Panc1 (cell line): ENCODE measurements at regions not wholly inside any gene's neighbourhood (a gene's known extent, or its start where the extent isn't known, plus 50 kb on each side); places are given as distances from the start of the nearest gene placed in this dataset.

Source experiments
- ATAC-seq: fragments of 200-7000 bp; cut with Tn5 transposase; 2 replicates; pipeline ENCODE4 v1.9.1; 2020; ENCODE audit warnings: mild to moderate bottlenecking, moderate library complexity
- BruUV-seq: library from RNA; stranded (reverse); fragments of 400-500 nt; replicated peaks from 2 replicates; lab custom pipeline; 2021; lab: Mats Ljungman, UMichigan
- CTCF ChIA-PET: fragments of 300-600 bp; sonication (Branson Sonifier 250); formaldehyde crosslinking; loops from one replicate; lab custom pipeline; 2022; ENCODE audit warnings: antibody characterized with exemption; lab: Charles Lee
- POLR2A ChIA-PET: fragments of 300-600 bp; sonication (Branson Sonifier 250); formaldehyde crosslinking; loops from one replicate; lab custom pipeline; 2022; ENCODE audit warnings: antibody characterized with exemption; lab: Charles Lee
- DNase-seq: peaks from one replicate; pipeline ENCODE4 v3.0.0-alpha.2; 2010; ENCODE audit warnings: low read depth, low spot score
- H3K27ac ChIP-seq: 2 replicates; pipeline ENCODE4 v1.5.1; 2011; ENCODE audit warnings: mild to moderate bottlenecking, low read length, inconsistent platforms
- H3K27me3 ChIP-seq: fragments of 200-500 bp; sonication (Bioruptor generic); 2 replicates; pipeline ENCODE4 v1.6.0; 2014; ENCODE audit warnings: low read length, inconsistent platforms; ENCODE audit not compliant: control insufficient read depth, insufficient read depth
- H3K36me3 ChIP-seq: fragments of 200-500 bp; sonication (Bioruptor generic); 2 replicates; pipeline ENCODE4 v1.5.1; 2014; ENCODE audit warnings: inconsistent platforms, mild to moderate bottlenecking, low read length, moderate library complexity; ENCODE audit not compliant: control insufficient read depth, insufficient read depth
- H3K4me1 ChIP-seq: 2 replicates; pipeline ENCODE4 v1.5.1; 2011; ENCODE audit warnings: inconsistent platforms, mild to moderate bottlenecking, low read length, moderate library complexity; ENCODE audit not compliant: control insufficient read depth, insufficient read depth
- H3K4me3 ChIP-seq, 2 experiments: 2 replicates each; pipeline ENCODE4 v1.5.1; 2011 to 2012; ENCODE audit warnings: low read depth in 2 of 2, low read length in 2 of 2, mild to moderate bottlenecking in 2 of 2, inconsistent platforms in 1 of 2, moderate library complexity in 1 of 2
- H3K9me3 ChIP-seq: fragments of 200-500 bp; sonication (Bioruptor generic); 2 replicates; pipeline ENCODE4 v1.5.1; 2014; ENCODE audit warnings: low read depth, mild to moderate bottlenecking, inconsistent platforms, low read length, moderate library complexity; ENCODE audit not compliant: control insufficient read depth, insufficient read depth
- CTCF ChIP-seq: fragments of 450-650 bp; IDR thresholded peaks from 2 replicates; pipeline ENCODE4 v1.5.1; 2017; ENCODE audit warnings: mild to moderate bottlenecking
- POLR2AphosphoS5 ChIP-seq: IDR thresholded peaks from 2 replicates; pipeline ENCODE4 v1.6.1; 2012; ENCODE audit warnings: mild to moderate bottlenecking, low read depth, low read length, moderate library complexity
- SIN3A ChIP-seq: IDR thresholded peaks from 2 replicates; pipeline ENCODE4 v1.6.1; 2012; ENCODE audit warnings: low read depth, mild to moderate bottlenecking, low read length, moderate library complexity, borderline replicate concordance; ENCODE audit not compliant: insufficient read depth
- TCF7L2 ChIP-seq: IDR thresholded peaks from 2 replicates; pipeline ENCODE4 v1.6.1; 2011; ENCODE audit warnings: mild to moderate bottlenecking, low read depth, low read length, inconsistent platforms
- in situ Hi-C: cut with HindIII; loops from 2 replicates; pipeline ENCODE4 v1.10.0; 2016; ENCODE audit warnings: low sequenced_read_pairs, low pct_unique_long_range_greater_than_20kb
- intact Hi-C: fragments of 100-400 bp; cut with micrococcal nuclease; formaldehyde crosslinking; loops from one replicate; pipeline ENCODE4 v1.10.0; 2022; ENCODE audit not compliant: unreplicated experiment
- TF ChIP-seq, protein P1 (sequence below), 2 experiments: IDR thresholded peaks; 2 replicates each; pipeline ENCODE4 v1.6.1; 2011 to 2012; ENCODE audit warnings: low read depth in 2 of 2, control low read depth in 1 of 2, low read length in 1 of 2, mild to moderate bottlenecking in 1 of 2, moderate library complexity in 1 of 2; ENCODE audit not compliant: insufficient read depth in 1 of 2

GRCh38 chr14:62141139-62141538 lies 378.9 kb downstream of the SNAPC1 start:
- TF ChIP-seq, protein P1, sequence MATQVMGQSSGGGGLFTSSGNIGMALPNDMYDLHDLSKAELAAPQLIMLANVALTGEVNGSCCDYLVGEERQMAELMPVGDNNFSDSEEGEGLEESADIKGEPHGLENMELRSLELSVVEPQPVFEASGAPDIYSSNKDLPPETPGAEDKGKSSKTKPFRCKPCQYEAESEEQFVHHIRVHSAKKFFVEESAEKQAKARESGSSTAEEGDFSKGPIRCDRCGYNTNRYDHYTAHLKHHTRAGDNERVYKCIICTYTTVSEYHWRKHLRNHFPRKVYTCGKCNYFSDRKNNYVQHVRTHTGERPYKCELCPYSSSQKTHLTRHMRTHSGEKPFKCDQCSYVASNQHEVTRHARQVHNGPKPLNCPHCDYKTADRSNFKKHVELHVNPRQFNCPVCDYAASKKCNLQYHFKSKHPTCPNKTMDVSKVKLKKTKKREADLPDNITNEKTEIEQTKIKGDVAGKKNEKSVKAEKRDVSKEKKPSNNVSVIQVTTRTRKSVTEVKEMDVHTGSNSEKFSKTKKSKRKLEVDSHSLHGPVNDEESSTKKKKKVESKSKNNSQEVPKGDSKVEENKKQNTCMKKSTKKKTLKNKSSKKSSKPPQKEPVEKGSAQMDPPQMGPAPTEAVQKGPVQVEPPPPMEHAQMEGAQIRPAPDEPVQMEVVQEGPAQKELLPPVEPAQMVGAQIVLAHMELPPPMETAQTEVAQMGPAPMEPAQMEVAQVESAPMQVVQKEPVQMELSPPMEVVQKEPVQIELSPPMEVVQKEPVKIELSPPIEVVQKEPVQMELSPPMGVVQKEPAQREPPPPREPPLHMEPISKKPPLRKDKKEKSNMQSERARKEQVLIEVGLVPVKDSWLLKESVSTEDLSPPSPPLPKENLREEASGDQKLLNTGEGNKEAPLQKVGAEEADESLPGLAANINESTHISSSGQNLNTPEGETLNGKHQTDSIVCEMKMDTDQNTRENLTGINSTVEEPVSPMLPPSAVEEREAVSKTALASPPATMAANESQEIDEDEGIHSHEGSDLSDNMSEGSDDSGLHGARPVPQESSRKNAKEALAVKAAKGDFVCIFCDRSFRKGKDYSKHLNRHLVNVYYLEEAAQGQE (IDR thresholded peaks at IDR 0.05; ENCODE audit: insufficient read depth in 1 of 2, low read depth in 2 of 2, low read length in 1 of 2) = no peak
- TF ChIP-seq POLR2AphosphoS5 = no peak
- no peak for TF ChIP-seq SIN3A
- TF ChIP-seq TCF7L2 = no peak
- no peak for TF ChIP-seq CTCF
- H3K4me3 ChIP-seq = no peak overlapping the region
- no TSS peak for BruUV-seq
- in situ Hi-C loops = no loop called here
- H3K36me3 ChIP-seq = no peaks in the 10 kb centered on the region
- ChIA-PET POLR2A (no interaction called here), CTCF (no interaction called here)
- ATAC-seq (no peak), DNase-seq (no peak)
- H3K27ac ChIP-seq = no peak overlapping the region
- no peaks in the 10 kb centered on the region for H3K9me3 ChIP-seq
- H3K4me1 ChIP-seq = no peaks in the 10 kb centered on the region
- intact Hi-C loops = no loop called here
- no peaks in the 10 kb centered on the region for H3K27me3 ChIP-seq

GRCh38 chr14:62143245-62143644 lies 381.0 kb downstream of the SNAPC1 start:
- BruUV-seq = no TSS peak
- TF ChIP-seq, protein P1 (IDR thresholded peaks at IDR 0.05; ENCODE audit: insufficient read depth in 1 of 2, low read depth in 2 of 2, low read length in 1 of 2) = no peak
- TF ChIP-seq TCF7L2 = no peak
- CTCF ChIA-PET = no interaction called here
- intact Hi-C loops (no loop called here), in situ Hi-C loops (no loop called here)
- ATAC-seq (no peak), DNase-seq (no peak)
- H3K27ac ChIP-seq = no peak overlapping the region
- H3K9me3 ChIP-seq = no peaks in the 10 kb centered on the region
- H3K36me3 ChIP-seq = no peaks in the 10 kb centered on the region
- H3K4me1 ChIP-seq = no peaks in the 10 kb centered on the region
- no peak overlapping the region for H3K4me3 ChIP-seq
- H3K27me3 ChIP-seq = no peaks in the 10 kb centered on the region
- POLR2A ChIA-PET = no interaction called here
